K562 (cell line): ENCODE measurements at regions not wholly inside any gene's neighbourhood (a gene's known extent, or its start where the extent isn't known, plus 50 kb on each side); places are given as distances from the start of the nearest gene placed in this dataset.

Experiments
- ATAC-seq: fragments of 200-7000 bp; cut with Tn5 transposase; 3 replicates; pipeline ENCODE4 v1.9.1; 2020; ENCODE audit warnings: moderate library complexity
- BruUV-seq: library from RNA; stranded (reverse); fragments of 400-500 nt; replicated peaks from 2 replicates; lab custom pipeline; 2021; lab: Mats Ljungman, UMichigan
- CTCF ChIA-PET: fragments of 300-600 bp; formaldehyde crosslinking; extraction: SDS; loops from one replicate; lab custom pipeline; 2021; ENCODE audit warnings: low intra/inter-chr PET ratio; lab: Yijun Ruan, JAX
- POLR2A ChIA-PET: fragments of 300-600, 350-650 bp; sonication (Branson Sonifier 250); formaldehyde crosslinking; extraction: SDS; loops from one replicate; lab custom pipeline; 2021; ENCODE audit warnings: antibody characterized with exemption, inconsistent platforms; lab: Yijun Ruan, JAX
- DNase-seq, 4 experiments: peaks; one replicate each; pipeline versions ENCODE4 v3.0.0 to v3.0.0-alpha.2; 2011 to 2018; ENCODE audit warnings: low spot score in 3 of 4, mixed read lengths in 3 of 4; ENCODE audit errors: extremely low read depth in 1 of 4
- FAIRE-seq: peaks from 2 replicates; lab custom pipeline; 2011; peaks lifted over from hg19 to GRCh38; lab: Jason Lieb, UNC
- H2AFZ ChIP-seq: 2 replicates; pipeline ENCODE4 v1.6.0; 2011; ENCODE audit warnings: low read depth, low read length, control low read depth, inconsistent platforms
- H3K27ac ChIP-seq: fragments of 200-600 bp; 3 replicates; pipeline ENCODE4 v1.8.0; 2011; ENCODE audit warnings: low read depth, mild to moderate bottlenecking, control low read depth, inconsistent platforms, low read length, moderate library complexity, mixed read lengths; ENCODE audit errors: extremely low read depth
- H3K27me3 ChIP-seq, 2 experiments: fragments of 300-600 bp in 1 of 2; 2 replicates in 1 of 2; 3 replicates in 1 of 2; pipeline versions ENCODE4 v1.6.0 to v1.8.0; 2011; ENCODE audit warnings: inconsistent platforms in 2 of 2, low read length in 2 of 2, mild to moderate bottlenecking in 1 of 2, mixed read lengths in 1 of 2, moderate library complexity in 1 of 2; ENCODE audit not compliant: control insufficient read depth in 2 of 2, insufficient read depth in 2 of 2
- H3K36me3 ChIP-seq: fragments of 300-600 bp; 3 replicates; pipeline ENCODE4 v1.8.0; 2011; ENCODE audit warnings: mild to moderate bottlenecking, low read length, inconsistent platforms; ENCODE audit not compliant: control insufficient read depth, insufficient read depth
- H3K4me1 ChIP-seq, 2 experiments: fragments of 200-600 bp in 1 of 2; replicated peaks in 1 of 2; 2 replicates in 1 of 2; 3 replicates in 1 of 2; pipeline versions ENCODE4 v1.5.1 to v1.8.0; 2011; ENCODE audit warnings: inconsistent platforms in 2 of 2, low read length in 2 of 2, mild to moderate bottlenecking in 1 of 2, mixed read lengths in 1 of 2, moderate library complexity in 1 of 2; ENCODE audit not compliant: control insufficient read depth in 2 of 2, insufficient read depth in 2 of 2
- H3K4me2 ChIP-seq: 2 replicates; pipeline ENCODE4 v1.6.1; 2011; ENCODE audit warnings: low read length, control low read depth, inconsistent platforms, mixed read lengths; ENCODE audit not compliant: insufficient read depth
- H3K4me3 ChIP-seq: fragments of 200-600 bp; sonication (generic), shearing (Covaris generic); 2 replicates; pipeline ENCODE4 v1.5.1; 2016; ENCODE audit warnings: control low read depth, inconsistent platforms
- H3K79me2 ChIP-seq: fragments of 200-600 bp; 3 replicates; pipeline ENCODE4 v1.8.0; 2011; ENCODE audit warnings: low read length, inconsistent platforms; ENCODE audit not compliant: control insufficient read depth, insufficient read depth
- H3K9ac ChIP-seq, 2 experiments: 2 replicates each; pipeline versions ENCODE4 v1.6.0 to v1.6.1; 2011; ENCODE audit warnings: low read depth in 2 of 2, low read length in 2 of 2, control low read depth in 1 of 2, inconsistent platforms in 1 of 2, mild to moderate bottlenecking in 1 of 2, mixed read lengths in 1 of 2; ENCODE audit not compliant: insufficient read depth in 1 of 2
- H3K9me1 ChIP-seq: one replicate; pipeline ENCODE4 v1.6.0; 2011; ENCODE audit warnings: inconsistent platforms, mild to moderate bottlenecking, low read length, moderate library complexity; ENCODE audit not compliant: control insufficient read depth, insufficient read depth
- H3K9me3 ChIP-seq: replicated peaks from 2 replicates; pipeline ENCODE4 v1.5.1; 2011; ENCODE audit warnings: low read depth, low read length, inconsistent platforms; ENCODE audit not compliant: control insufficient read depth, insufficient read depth
- H4K20me1 ChIP-seq: replicated peaks from 2 replicates; pipeline ENCODE4 v1.6.1; 2011; ENCODE audit warnings: low read length, inconsistent platforms, mixed read lengths; ENCODE audit not compliant: control insufficient read depth, insufficient read depth
- HNRNPL ChIP-seq: fragments of 200-400 bp; formaldehyde crosslinking; IDR thresholded peaks from 2 replicates; pipeline ENCODE4 v1.6.1; 2017; ENCODE audit warnings: low read depth, mild to moderate bottlenecking, low read length
- PCBP1 ChIP-seq: fragments of 200-400 bp; formaldehyde crosslinking; IDR thresholded peaks from 2 replicates; pipeline ENCODE4 v1.6.1; 2018; ENCODE audit warnings: mild to moderate bottlenecking, low read depth, low read length; ENCODE audit not compliant: poor library complexity, severe bottlenecking
- RFX7 ChIP-seq: fragments of 250-450 bp; sonication (Bioruptor Pico); IDR thresholded peaks from 2 replicates; pipeline ENCODE4 v1.5.1; 2021; ENCODE audit warnings: mild to moderate bottlenecking
- SREBF1 ChIP-seq: fragments of 150-350 bp; IDR thresholded peaks from 2 replicates; pipeline ENCODE4 v1.6.1; 2014; ENCODE audit warnings: antibody characterized with exemption, low read depth, low read length, borderline replicate concordance
- ZSCAN32 ChIP-seq: fragments of 450-650 bp; formaldehyde crosslinking; IDR thresholded peaks from 2 replicates; pipeline ENCODE4 v1.4.0; 2020; ENCODE audit warnings: mild to moderate bottlenecking, moderate library complexity
- WGBS: fragments of 100-300 bp; shearing (Covaris generic); methylation state at CpG from one replicate; pipeline ENCODE4 v1.1.6; 2016; ENCODE audit warnings: low coverage, mixed read lengths; ENCODE audit not compliant: insufficient coverage; ENCODE audit errors: missing lambda C conversion rate; 5-methylcytosine and 5-hydroxymethylcytosine counted together
- in situ Hi-C: fragments of 300-500 bp; cut with MboI; formaldehyde crosslinking; loops from 4 replicates; pipeline ENCODE4 v1.15.0; 2018; ENCODE audit warnings: inconsistent platforms, mixed read lengths
- intact Hi-C: fragments of 100-400 bp; cut with micrococcal nuclease; formaldehyde crosslinking; loops from 2 replicates; pipeline ENCODE4 v1.14.2; 2022
- TF ChIP-seq, protein P1 (sequence below), 3 experiments: fragments of 200-800 bp in 1 of 3; fragments of 250-450 bp in 1 of 3; fragments of 450-650 bp in 1 of 3; sonication (Bioruptor Pico) in 1 of 3; sonication (Bioruptor generic) in 1 of 3; formaldehyde crosslinking in 1 of 3; IDR thresholded peaks; 2 replicates each; pipeline versions ENCODE4 v1.6.1 to v1.8.0; 2016 to 2022; ENCODE audit warnings: mild to moderate bottlenecking in 2 of 3, missing genetic modification characterization in 2 of 3, missing compliant biosample characterization in 1 of 3, moderate library complexity in 1 of 3
- TF ChIP-seq, protein P2 (sequence below): fragments of 250-450 bp; sonication (Bioruptor Pico); IDR thresholded peaks from 2 replicates; pipeline ENCODE4 v1.9.0; 2021; ENCODE audit warnings: mild to moderate bottlenecking

DNA sequence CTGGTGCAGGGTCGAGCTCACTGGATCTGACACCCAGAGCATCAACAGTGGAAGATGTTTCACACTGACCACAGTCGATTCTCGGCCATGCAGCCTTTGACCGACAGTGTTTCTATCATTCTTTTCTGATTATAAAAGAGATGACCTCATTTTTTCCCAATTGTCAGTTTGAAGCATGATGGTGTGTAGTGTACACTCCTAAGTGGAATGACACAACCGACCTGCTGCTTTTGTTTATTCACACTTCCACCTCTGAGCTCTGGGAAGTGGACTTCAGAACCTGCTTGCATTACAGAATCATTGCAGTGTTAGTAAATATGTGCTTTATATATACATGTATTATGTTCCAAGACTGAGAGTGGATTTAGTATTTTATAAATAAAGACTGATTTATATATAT lies 128.6 kb downstream of the IRX2 start:
- Histone ChIP-seq H3K9ac (no peak overlapping the region), H2AFZ (no peak overlapping the region), H3K9me1 (no peaks in the 10 kb centered on the region), H3K79me2 (no peaks in the 10 kb centered on the region), H3K9me3 (no peaks in the 10 kb centered on the region)
- DNase-seq = no peak
- 1% methylated on average over 5 of the region's 5 CpGs for WGBS
- FAIRE-seq = no peak
- intact Hi-C loops = no loop called here
- ATAC-seq = no peak
- TF ChIP-seq ZSCAN32 (CRISPR knock-in tag) (no peak), RFX7 (CRISPR knock-in tag) (no peak), PCBP1 (no peak), SREBF1 (no peak), HNRNPL (no peak)
- TF ChIP-seq, protein P1, sequence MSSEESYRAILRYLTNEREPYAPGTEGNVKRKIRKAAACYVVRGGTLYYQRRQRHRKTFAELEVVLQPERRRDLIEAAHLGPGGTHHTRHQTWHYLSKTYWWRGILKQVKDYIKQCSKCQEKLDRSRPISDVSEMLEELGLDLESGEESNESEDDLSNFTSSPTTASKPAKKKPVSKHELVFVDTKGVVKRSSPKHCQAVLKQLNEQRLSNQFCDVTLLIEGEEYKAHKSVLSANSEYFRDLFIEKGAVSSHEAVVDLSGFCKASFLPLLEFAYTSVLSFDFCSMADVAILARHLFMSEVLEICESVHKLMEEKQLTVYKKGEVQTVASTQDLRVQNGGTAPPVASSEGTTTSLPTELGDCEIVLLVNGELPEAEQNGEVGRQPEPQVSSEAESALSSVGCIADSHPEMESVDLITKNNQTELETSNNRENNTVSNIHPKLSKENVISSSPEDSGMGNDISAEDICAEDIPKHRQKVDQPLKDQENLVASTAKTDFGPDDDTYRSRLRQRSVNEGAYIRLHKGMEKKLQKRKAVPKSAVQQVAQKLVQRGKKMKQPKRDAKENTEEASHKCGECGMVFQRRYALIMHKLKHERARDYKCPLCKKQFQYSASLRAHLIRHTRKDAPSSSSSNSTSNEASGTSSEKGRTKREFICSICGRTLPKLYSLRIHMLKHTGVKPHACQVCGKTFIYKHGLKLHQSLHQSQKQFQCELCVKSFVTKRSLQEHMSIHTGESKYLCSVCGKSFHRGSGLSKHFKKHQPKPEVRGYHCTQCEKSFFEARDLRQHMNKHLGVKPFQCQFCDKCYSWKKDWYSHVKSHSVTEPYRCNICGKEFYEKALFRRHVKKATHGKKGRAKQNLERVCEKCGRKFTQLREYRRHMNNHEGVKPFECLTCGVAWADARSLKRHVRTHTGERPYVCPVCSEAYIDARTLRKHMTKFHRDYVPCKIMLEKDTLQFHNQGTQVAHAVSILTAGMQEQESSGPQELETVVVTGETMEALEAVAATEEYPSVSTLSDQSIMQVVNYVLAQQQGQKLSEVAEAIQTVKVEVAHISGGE (CRISPR knock-in tag; IDR thresholded peaks at IDR 0.05) = no peak
- TF ChIP-seq, protein P2, sequence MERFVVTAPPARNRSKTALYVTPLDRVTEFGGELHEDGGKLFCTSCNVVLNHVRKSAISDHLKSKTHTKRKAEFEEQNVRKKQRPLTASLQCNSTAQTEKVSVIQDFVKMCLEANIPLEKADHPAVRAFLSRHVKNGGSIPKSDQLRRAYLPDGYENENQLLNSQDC = no peak
- TF ChIP-seq, all 486 proteins: peak for 0
- in situ Hi-C loops = no loop called here
- Histone ChIP-seq H3K4me3 (no peak overlapping the region), H3K4me1 (no peaks in the 10 kb centered on the region), H4K20me1 (0 out of 2 replicates have a peak, but pooled peaks cover 3% of the 10 kb centered on the region), H3K27me3 (peaks cover 3 to 26% of the 10 kb centered on the region in 2 experiments; a peak in 4 of 5 replicates), H3K36me3 (no peaks in the 10 kb centered on the region), H3K27ac (no peak overlapping the region), H3K4me2 (no peak overlapping the region)
- BruUV-seq = no TSS peak
- POLR2A ChIA-PET = interaction anchor here (0.6 to 0.8 kb wide), 2 partner anchors 24 to 464 kb away, joined by 3 read pairs; no protein-coding TSS in a partner anchor
- CTCF ChIA-PET = no interaction called here
